ENCODE measurements at regions not wholly inside any gene's neighbourhood (a gene's known extent, or its start where the extent isn't known, plus 50 kb on each side); places are given as distances from the start of the nearest gene placed in this dataset.

DNA sequence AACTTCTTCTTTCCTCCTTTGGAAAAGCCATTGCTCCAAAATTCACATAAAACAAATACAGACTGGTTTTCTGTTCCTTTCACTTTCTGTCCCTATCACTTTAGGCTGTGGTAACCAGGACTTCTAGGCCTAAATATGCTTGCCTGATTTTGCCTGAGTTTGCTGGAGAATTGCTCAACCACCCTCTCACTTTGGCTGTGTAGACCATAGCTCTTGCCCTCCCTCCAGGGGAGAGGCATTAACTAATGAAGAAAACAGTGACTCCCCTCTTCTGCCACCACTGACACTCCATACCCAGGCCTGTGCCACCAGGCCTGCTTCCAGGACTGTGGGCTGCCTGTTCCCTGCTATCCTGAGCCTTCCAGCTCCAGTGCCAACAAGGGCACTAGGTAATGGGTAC is 163.5 kb downstream of the TOMM20 start:
- Mint-ChIP-seq H3K36me3 (no peaks in the 10 kb centered on the region), H3K9me3 (peaks cover 3% of the 10 kb centered on the region), H3K4me3 (peak overlapping the region; percentile 92), H3K27ac (peak overlapping the region; percentile 96 to 98), H3K27me3 (no peaks in the 10 kb centered on the region), H3K4me1 (ENCODE audit: low read depth in 2 of 2) (peaks cover 59 to 74% of the 10 kb centered on the region in 2 donors)
- DNase-seq (ENCODE audit: low spot score) (peak; percentile 80), ATAC-seq (peak; percentile 37 to 70)

DNA sequence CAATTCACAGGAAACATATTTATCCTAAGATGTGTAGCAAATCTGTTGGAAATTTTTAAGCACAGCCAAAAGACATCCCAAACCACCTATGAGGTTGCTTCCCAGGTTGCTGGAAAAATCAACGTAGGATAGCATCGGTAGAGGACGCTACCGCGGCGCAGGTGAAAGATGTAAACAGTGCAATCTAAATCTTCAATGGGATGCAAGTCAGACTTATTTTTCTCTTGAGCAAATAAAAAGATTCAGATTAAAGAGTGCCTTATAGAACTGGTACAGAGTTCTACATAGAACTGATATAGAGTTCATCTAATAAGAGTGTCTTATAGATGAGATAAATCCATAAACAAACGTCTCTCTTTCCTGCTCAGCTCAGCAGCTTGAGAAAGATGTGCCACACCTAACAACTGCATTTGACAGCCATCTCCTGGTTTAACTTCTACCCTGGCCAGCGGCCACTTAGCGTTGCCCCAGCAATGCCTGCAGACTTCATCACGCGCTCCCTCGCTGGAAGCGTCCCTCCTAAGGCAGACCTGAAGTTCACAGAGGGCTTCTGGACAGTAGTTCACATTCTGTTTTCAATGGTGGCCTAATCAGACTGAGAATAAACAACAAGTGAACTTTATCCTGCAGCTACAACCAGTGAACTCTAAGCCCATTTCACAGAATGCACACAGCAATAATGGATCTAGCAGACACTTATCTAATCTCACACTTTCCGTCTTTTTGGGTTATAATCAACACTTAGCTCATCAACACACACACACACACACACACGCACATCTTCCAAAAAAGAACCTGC is 164.5 kb downstream of the TOMM20 start:
- H3K9me3 Mint-ChIP-seq = peaks cover 3% of the 10 kb centered on the region
- H3K36me3 Mint-ChIP-seq = no peaks in the 10 kb centered on the region
- H3K27ac Mint-ChIP-seq = peak overlapping the region; percentile 96 to 98
- peak; percentile 76 for DNase-seq (ENCODE audit: low spot score)
- H3K4me3 Mint-ChIP-seq = peak overlapping the region; percentile 92
- H3K4me1 Mint-ChIP-seq (ENCODE audit: low read depth in 2 of 2) = peaks cover 63 to 78% of the 10 kb centered on the region in 2 donors
- peak; percentile 54 to 62 for ATAC-seq
- H3K27me3 Mint-ChIP-seq = no peaks in the 10 kb centered on the region

DNA sequence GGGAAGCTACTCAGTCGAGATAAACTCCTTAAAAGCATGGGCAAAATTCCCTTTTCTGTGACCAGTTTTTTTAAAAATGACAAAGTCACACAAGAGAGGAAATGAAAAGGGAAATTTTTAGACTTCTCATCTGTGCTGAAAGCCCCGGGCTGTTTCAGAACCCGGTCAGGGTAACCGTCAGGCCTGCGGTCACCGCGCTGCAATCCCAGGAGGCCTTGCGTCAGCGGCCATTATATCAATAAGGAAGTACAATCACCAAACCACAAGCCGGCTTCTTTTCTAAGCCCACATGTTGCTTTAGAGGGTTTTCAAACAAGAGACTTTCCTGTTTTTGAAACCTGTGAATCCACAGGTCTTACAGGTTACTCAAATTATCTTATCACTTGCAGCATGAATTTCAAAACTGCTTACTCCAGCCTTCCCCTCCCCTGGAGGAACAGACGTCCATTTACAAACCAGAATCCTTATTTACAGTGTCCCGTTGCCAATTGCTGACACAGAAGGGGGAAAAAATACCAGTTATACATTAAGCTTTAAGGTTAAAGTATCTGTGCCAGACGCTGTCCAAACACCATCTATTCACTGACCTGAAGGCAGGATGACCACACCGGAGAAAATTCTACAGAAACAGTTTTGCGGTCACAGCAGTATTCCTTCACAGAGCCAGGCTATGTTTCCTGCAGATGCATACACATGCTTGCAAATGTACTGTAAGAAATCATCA is 165.3 kb downstream of the TOMM20 start:
- H3K27ac Mint-ChIP-seq = peak overlapping the region; percentile 96 to 98
- H3K4me3 Mint-ChIP-seq = peak overlapping the region; percentile 92
- ATAC-seq (peak; percentile 87 to 88), DNase-seq (ENCODE audit: low spot score) (peak; percentile 98)
- H3K9me3 Mint-ChIP-seq = peaks cover 3% of the 10 kb centered on the region
- H3K4me1 Mint-ChIP-seq (ENCODE audit: low read depth in 2 of 2) = peaks cover 58 to 73% of the 10 kb centered on the region in 2 donors
- H3K27me3 Mint-ChIP-seq = no peaks in the 10 kb centered on the region
- no peaks in the 10 kb centered on the region for H3K36me3 Mint-ChIP-seq

- peak overlapping the region; percentile 92 for H3K4me3 Mint-ChIP-seq
- peak overlapping the region; percentile 96 to 98 for H3K27ac Mint-ChIP-seq
- peaks cover 66 to 75% of the 10 kb centered on the region in 2 donors for H3K4me1 Mint-ChIP-seq (ENCODE audit: low read depth in 2 of 2)
- DNase-seq (ENCODE audit: low spot score) = peak; percentile 77
- peak; percentile 30 to 50 for ATAC-seq
- peaks cover 3% of the 10 kb centered on the region for H3K9me3 Mint-ChIP-seq
- no peaks in the 10 kb centered on the region for H3K27me3 Mint-ChIP-seq
- H3K36me3 Mint-ChIP-seq = no peaks in the 10 kb centered on the region
Observed at GRCh38 chr1:234962340-234962989, 166.2 kb downstream of the TOMM20 start.

- Mint-ChIP-seq H3K36me3 (no peaks in the 10 kb centered on the region), H3K4me1 (ENCODE audit: low read depth in 2 of 2) (peaks cover 71 to 79% of the 10 kb centered on the region in 2 donors), H3K4me3 (peak overlapping the region; percentile 92), H3K9me3 (peaks cover 3% of the 10 kb centered on the region), H3K27ac (peak overlapping the region; percentile 96 to 98), H3K27me3 (no peaks in the 10 kb centered on the region)
- ATAC-seq (peak; percentile 28 to 29), DNase-seq (ENCODE audit: low spot score) (peak; percentile 68)
Observed at GRCh38 chr1:234961456-234962339, 166.9 kb downstream of the TOMM20 start.

DNA sequence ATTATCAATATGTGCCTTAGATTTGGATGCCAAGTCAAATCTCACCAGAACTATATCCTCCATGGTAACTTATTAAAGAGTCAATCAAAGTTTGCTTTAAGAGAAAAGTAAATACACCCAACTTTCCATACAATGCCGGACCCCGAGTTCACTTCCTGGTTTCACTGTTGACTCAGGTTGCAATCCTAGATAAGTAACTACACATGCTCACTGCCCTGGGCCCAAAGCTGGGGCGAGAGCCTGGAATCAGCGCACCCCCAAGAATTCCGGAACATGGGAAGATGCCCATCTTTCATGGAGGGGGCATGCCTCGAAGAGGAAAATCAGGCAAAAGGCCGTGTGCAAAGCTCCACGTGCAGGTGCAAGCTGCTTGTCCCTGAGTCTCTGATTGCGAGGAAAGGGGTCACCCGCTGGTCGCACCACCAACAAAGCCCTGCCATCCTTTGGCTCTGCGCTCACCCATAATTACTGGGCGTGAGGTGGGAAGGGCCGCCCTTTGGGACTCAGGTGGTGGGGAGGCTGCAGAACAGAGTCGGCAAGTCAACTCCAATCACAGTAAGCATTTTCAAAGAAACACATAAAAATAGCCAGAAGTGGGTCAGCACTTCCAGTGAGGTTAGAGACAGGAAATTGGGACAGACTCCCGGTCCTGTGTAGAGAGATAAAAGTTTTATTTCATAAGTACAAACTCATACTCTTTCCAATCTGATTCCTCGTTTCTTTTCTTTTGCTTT is 167.7 kb downstream of the TOMM20 start:
- peak overlapping the region; percentile 96 to 98 for H3K27ac Mint-ChIP-seq
- peak overlapping the region; percentile 92 for H3K4me3 Mint-ChIP-seq

GRCh38 chr1:234958706-234959657 is 169.7 kb downstream of the TOMM20 start:
- H3K27me3 Mint-ChIP-seq = no peaks in the 10 kb centered on the region
- peak overlapping the region; percentile 96 to 98 for H3K27ac Mint-ChIP-seq
- peak overlapping the region; percentile 38 for H3K4me3 Mint-ChIP-seq
- no peak for DNase-seq (ENCODE audit: low spot score)
- peaks cover 73 to 77% of the 10 kb centered on the region in 2 donors for H3K4me1 Mint-ChIP-seq (ENCODE audit: low read depth in 2 of 2)
- no peaks in the 10 kb centered on the region for H3K9me3 Mint-ChIP-seq
- no peaks in the 10 kb centered on the region for H3K36me3 Mint-ChIP-seq
- no peak for ATAC-seq

More for the DNA sequence above, 167.7 kb downstream of the TOMM20 start:
- ATAC-seq (no peak), DNase-seq (ENCODE audit: low spot score) (no peak)
- Mint-ChIP-seq H3K4me1 (ENCODE audit: low read depth in 2 of 2) (peaks cover 67 to 75% of the 10 kb centered on the region in 2 donors), H3K27me3 (no peaks in the 10 kb centered on the region), H3K36me3 (no peaks in the 10 kb centered on the region), H3K9me3 (no peaks in the 10 kb centered on the region)

DNA sequence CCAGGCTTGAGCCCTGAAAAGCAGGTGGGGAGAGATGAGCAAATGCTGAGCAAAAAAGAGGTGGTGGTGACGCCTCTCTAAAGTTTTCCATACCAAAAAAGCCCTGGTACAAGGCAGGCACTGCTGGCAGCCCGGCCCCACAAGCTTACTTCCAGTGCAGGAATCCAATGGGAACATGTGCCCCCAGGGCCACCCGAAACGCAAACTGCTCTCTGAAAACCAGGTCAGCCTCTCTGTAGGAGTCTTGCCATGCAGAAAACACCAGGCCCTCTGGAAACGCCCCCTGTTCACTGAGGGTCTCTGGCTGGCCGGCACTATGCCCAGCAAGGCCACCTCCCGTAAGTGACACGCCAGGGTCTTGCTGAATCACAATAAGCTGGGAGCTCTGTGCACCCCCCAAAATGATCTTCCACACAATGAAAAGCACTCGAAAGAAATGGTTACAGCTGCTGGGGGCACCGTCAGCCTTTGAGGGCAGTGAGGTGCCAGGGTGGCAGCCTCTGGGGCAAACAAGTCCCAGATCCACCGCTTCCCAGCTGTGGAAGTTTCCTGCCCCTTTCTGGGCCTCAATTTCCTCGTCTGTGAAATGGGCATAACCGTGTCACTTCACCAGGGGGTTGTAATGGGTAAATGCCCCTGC is 170.5 kb downstream of the TOMM20 start:
- ATAC-seq (no peak), DNase-seq (ENCODE audit: low spot score) (no peak)
- H3K36me3 Mint-ChIP-seq = no peaks in the 10 kb centered on the region
- peaks cover 76 to 77% of the 10 kb centered on the region in 2 donors for H3K4me1 Mint-ChIP-seq (ENCODE audit: low read depth in 2 of 2)
- H3K9me3 Mint-ChIP-seq = no peaks in the 10 kb centered on the region
- H3K27me3 Mint-ChIP-seq = no peaks in the 10 kb centered on the region
- H3K4me3 Mint-ChIP-seq = no peak overlapping the region
- H3K27ac Mint-ChIP-seq = peak overlapping the region in 1 of 2 donors; percentile 98

GRCh38 chr1:234957330-234958065 is 171.1 kb downstream of the TOMM20 start:
- Mint-ChIP-seq H3K36me3 (no peaks in the 10 kb centered on the region), H3K27me3 (no peaks in the 10 kb centered on the region), H3K4me3 (peak overlapping the region; percentile 53), H3K9me3 (no peaks in the 10 kb centered on the region), H3K4me1 (ENCODE audit: low read depth in 2 of 2) (peaks cover 71 to 77% of the 10 kb centered on the region in 2 donors), H3K27ac (peak overlapping the region; percentile 81 to 98)
- DNase-seq (ENCODE audit: low spot score) (no peak), ATAC-seq (no peak)

DNA sequence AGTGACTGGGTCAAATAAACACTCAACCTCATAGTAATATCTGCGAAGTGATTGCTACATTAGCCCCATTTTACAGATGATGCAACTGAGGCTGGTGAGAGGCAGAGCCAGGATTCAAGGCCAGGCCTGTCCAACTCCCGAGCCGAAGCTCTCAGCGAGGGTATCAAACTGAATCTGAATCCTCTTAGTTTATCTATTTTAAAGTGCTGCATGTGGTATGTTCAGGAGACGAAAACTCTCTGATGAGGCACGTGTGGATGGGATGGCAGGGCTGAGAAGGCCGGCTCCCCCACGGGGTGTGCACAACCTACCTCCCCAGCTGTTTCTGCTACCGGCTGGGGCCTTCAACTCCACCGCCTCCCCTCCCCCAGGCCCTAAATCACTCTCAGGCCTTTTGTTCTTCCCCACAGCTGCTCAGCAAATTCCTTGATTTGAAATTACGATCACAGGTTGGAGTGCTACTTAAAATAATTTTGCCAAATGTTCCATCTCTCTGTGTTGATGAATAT is 171.8 kb downstream of the TOMM20 start:
- Mint-ChIP-seq H3K4me3 (peak overlapping the region; percentile 53), H3K27me3 (no peaks in the 10 kb centered on the region), H3K36me3 (no peaks in the 10 kb centered on the region), H3K9me3 (no peaks in the 10 kb centered on the region), H3K4me1 (ENCODE audit: low read depth in 2 of 2) (peaks cover 65 to 75% of the 10 kb centered on the region in 2 donors), H3K27ac (peak overlapping the region; percentile 81 to 98)
- ATAC-seq (no peak), DNase-seq (ENCODE audit: low spot score) (no peak)

Data from natural killer cell treated with Interleukin-12 subunit alpha and Interleukin-12 subunit beta and Interleukin-15 and Interleukin-18, amount 100 ng/mL, for 72 hours (primary cell).